DND-41 (cell line): ENCODE measurements at regions not wholly inside any gene's neighbourhood (a gene's known extent, or its start where the extent isn't known, plus 50 kb on each side); places are given as distances from the start of the nearest gene placed in this dataset.

Experiments used
- CTCF ChIP-seq: IDR thresholded peaks from 2 replicates; pipeline ENCODE4 v1.5.1; 2012; ENCODE audit warnings: borderline replicate concordance, low read length, moderate library complexity, mild to moderate bottlenecking; ENCODE audit not compliant: poor library complexity, severe bottlenecking; ENCODE audit errors: extremely low read depth
- EZH2 ChIP-seq: IDR thresholded peaks from 3 replicates; pipeline ENCODE4 v1.6.1; 2012; ENCODE audit warnings: borderline replicate concordance, low read depth, mild to moderate bottlenecking, moderate library complexity, low read length, inconsistent platforms; ENCODE audit not compliant: severe bottlenecking

- TF ChIP-seq CTCF (no peak), EZH2 (no peak)
These were observed 618.0 kb upstream of the ARGLU1 start for GRCh38 chr13:107185889-107186288.
